ENCODE measurements at regions not wholly inside any gene's neighbourhood (a gene's known extent, or its start where the extent isn't known, plus 50 kb on each side); places are given as distances from the start of the nearest gene placed in this dataset.

DNA sequence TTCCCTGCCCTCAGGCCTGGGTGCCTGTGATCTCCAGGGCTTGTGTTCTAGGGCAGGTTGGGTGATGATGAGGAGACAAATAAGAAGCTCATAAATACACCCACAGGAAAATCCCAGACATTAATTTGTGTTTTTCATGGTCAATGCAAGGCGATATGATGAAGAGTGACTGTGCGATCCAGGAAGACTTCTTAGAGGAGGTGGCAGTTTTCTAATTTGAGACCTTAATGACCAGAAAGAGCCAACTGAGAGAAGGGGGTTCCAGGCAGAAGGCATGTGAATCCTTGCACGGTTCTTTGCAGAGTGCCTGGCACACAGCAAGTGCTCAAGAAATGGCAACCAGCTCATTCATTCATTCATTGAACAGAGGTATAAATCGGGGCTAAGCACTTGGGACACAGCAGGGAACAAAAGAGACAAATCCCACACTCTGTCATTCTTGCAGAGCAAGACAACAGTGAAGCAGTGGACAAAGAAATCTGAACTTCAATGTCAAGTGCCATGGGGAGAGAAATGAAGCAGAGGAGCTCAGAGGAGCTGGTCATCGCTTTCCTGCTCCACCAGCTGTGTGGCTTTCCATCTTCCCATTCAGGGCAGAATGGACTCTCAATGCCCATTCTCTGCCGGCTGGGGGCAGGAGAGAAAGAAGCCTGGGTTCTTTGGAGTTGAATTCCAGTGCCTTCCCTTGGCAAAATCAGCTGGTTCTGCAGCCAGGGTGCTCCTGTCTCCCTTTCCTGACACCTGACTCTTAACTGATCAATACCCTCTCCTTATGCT, 128.3 kb downstream of the AACS start:
- intact Hi-C loops (cut with DNase I), result no loop called here
- DNase-seq (ENCODE audit: missing footprints) (no peak), ATAC-seq (no peak)

DNA sequence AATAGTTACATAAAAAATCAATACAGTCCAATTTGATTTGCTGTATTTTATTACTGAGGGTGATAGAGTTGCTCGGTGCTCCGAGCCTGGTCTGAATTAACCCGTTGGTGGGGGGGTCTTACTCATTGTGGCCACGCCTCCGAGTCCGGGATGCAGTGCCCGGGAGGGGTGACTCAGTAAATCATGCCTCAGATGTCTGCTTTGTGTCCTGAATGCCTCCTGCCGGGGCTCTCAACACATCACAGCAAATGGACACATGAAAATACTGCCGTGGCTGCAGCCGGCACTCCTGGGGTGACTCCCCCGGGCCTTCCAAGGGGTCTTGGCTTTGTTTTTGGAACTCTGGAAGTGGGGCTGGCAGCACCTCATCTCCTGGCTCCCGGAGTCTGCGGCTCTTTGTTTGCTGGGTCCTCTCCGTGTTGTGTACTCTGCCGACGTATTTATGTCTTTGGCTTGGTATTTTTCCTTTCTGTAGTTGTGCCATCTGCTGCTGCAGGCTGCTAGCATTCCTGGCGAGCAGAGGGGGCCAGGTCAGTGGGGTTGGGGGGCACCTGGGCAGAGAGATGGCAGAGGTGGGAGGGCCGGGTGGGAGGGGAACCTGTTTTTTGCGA, 129.0 kb downstream of the AACS start:
- intact Hi-C loops (cut with DNase I), result no loop called here
- ATAC-seq (no peak), DNase-seq (ENCODE audit: missing footprints) (no peak)

DNA sequence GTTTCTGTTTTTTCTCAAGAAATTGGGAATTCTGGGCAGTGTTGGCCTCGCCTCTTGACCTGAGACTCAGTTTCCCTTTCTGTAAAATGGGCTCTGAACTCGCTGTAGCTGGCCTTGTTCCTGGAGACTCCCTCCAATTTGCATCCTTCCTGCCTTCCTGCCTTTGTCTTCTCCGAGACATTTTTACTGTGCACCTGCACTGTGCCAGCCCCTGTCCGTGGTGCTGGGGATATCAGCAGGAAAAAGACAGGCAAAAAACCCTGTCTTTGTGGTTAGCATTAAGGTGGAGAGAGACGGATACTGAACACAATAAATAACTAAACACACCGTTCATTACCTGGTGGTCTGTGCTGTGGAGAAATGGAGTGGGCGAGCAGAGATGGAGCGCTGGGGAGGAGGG, 129.8 kb downstream of the AACS start:
- DNase-seq (ENCODE audit: missing footprints) (no peak), ATAC-seq (no peak)
- intact Hi-C loops (cut with DNase I), result no loop called here

DNA sequence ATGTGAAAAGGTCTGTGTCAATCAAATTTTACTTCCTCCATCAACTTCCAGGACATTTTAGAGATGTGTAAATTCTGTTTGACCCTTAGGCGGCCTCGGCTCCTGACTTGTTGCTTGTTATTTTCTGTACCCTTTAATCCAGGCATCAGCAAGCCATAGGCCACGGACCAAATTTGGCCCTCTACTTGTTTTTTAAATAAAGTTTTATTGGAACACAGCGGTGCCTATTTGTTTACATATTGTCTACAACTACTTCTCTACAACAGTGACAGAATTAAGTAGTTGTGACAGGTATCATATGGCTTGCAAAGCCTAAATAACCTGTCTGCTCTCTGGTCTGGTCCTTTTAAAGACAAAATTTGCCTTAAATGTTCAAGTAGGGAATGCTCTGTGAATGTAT, 132.1 kb downstream of the AACS start:
- no peak for DNase-seq (ENCODE audit: missing footprints)
- intact Hi-C loops (cut with DNase I), result no loop called here
- no peak for ATAC-seq

DNA sequence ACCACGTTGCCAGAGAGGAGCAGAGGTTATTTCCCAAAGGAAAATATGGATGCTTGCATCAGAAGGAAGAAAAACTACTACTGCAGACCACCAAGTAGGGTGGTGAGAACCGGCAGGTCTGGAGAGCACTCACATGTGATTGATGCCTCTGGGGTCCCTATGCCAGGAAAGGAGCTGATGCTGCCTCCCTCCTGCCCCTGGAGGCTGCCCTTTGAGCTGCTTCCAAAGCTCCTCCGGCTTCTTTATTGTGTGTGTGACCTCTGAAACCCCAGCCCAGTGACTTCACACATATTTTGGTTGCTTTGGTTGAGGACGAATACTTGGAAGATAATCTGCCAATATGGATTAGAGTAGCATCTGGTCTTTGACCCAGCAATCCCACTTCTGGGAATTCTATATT, 133.4 kb downstream of the AACS start:
- intact Hi-C loops (cut with DNase I), result no loop called here
- no peak for ATAC-seq
- DNase-seq (ENCODE audit: missing footprints), result no peak

DNA sequence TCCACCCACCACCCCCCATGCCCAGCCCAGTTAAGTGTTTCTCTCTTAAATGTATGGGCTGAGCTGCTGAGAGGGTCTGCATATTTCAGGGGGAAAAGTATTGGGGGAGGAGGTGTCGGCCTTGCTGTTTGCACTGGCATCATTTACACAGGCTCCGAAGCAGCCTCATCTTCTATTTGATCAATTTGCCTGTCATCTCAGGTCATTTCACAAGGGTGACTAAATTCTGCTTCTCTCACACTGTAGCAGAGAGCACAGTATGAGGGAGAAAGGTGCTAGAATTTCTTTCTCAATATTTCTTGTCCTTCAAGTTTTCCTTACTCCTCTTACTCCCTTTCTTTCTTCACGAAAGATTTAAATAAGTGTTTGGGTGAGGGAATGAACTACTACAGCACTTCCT, 135.9 kb downstream of the AACS start:
- intact Hi-C loops (cut with DNase I), result no loop called here
- DNase-seq (ENCODE audit: missing footprints) (no peak), ATAC-seq (no peak)

DNA sequence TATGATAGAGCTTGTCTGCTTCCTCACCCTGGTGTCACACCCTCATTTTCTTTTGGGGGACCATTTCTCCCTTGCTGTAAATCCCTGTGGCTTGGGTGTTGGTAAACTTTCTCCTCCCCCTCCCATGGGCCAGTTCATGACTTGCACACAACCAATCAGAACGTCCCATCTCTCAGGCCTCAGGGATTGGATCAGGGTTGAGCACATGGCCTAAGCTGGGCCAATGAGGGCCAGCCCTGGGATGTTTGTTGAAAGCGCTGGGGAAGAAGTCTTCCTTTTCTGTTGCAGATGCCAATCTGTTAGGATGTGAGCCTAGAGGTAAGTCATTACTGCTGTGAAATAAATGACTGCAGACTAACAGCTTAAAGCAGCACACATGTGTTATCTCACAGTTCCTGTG, 136.7 kb downstream of the AACS start:
- ATAC-seq (no peak), DNase-seq (ENCODE audit: missing footprints) (no peak)
- intact Hi-C loops (cut with DNase I), result no loop called here

DNA sequence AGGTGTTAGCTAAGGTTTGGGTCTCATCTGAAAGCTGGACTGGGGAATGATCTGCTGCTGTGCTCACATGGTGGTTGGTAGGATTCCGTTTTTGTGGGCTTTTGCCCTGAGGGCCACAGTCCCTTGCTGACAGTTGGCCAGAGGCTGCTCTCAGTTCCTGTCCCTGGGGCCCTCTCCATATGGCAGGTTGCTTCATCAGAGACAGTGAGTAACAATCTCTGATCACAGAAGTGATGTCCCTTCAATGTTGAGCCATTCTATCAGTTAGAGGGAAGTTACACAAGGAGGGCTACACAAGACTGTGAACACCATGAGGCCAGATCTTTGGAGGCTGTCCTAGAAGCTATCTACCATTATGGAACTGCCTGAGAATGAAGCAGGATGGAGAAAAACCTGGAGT, 137.2 kb downstream of the AACS start:
- no peak for ATAC-seq
- no peak for DNase-seq (ENCODE audit: missing footprints)
- intact Hi-C loops (cut with DNase I), result no loop called here

DNA sequence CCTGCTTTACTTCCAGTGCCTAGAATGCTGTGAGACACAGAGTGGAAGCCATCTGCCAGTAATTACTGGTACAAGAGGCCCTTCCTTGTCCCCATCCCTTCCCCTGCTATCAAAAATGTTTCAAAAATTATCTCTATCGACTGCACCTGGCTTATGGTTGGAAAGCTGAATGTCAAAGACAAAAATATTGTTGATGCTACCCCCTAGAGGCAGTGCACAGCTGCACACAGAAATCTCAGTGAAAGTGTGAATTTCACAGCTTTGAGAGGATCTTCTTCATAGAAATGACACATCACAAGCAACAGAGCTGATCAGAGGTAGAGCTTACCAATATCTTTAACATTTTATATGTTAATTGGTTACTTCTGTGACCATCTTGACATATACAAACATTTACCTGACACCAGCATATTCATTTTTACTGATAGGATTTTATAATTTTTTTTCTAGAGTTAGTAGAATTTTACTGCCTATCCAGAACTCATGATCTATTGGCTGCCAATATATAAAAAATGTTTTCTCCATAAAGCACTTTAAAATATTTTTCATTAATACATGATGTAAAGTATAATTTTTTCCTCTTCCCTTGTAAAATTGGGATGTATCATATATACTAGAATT, 138.0 kb downstream of the AACS start:
- intact Hi-C loops (cut with DNase I), result no loop called here
- ATAC-seq (no peak), DNase-seq (ENCODE audit: missing footprints) (no peak)

DNA sequence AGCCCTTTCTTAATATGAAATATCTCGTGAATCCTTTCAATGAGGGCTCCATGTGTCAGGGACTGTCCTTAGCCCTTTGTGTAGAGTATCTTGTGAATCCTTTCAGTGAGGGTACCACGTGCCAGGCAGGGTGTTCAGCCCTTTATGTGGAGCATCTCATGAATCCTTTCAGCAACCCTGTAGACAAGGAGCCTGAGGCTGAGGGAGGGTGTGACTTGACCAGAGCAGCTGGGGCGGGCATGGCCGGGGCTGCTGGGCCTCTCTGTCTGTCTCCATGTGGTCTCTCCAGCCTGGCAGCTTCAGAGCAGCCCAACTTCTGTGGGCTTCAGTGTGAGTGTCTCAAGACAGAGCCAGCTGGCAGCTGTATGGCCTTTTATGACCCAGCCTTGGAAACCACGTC, 140.2 kb downstream of the AACS start:
- DNase-seq (ENCODE audit: missing footprints) (no peak), ATAC-seq (no peak)
- intact Hi-C loops (cut with DNase I), result no loop called here

DNA sequence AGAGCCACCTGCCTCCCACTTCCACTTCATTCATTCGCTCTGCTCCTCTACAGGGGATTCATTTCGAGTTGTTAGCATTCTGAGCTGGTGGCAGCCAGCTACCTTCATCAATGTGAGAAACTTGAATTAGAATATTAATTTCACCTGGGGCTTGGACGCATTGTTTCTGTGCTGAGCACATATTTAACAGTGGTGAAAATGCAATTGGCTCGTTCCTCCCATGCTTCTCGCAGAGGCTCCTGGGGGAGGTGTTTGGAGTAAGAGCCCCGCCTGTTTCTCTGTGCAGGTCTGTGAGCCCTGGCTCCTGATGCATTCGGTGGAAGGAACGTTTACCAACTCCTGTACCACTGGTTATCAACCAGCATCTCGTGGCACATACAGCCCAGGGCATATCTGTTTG, 141.5 kb downstream of the AACS start:
- DNase-seq (ENCODE audit: missing footprints), result no peak
- no peak for ATAC-seq
- intact Hi-C loops (cut with DNase I), result no loop called here

DNA sequence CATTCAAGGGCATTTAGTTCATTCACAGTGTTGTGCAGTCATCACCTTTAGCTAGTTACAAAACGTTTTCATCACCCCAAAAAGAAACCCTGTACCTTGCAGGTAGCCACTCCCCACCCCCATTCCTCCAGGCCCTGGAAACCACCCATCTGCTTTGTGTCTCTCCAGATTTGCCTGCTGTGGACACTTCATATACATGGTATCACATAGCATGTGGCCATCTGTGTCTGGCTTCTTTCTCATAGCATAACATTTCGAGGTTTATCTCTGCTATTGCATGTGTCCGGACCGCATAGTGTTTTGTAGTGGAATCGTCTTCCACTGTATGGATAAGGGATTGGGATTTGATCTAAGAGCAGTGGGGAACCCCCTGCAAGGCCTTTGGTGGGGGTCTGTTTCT, 143.1 kb downstream of the AACS start:
- no peak for ATAC-seq
- DNase-seq (ENCODE audit: missing footprints), result no peak
- intact Hi-C loops (cut with DNase I), result no loop called here

DNA sequence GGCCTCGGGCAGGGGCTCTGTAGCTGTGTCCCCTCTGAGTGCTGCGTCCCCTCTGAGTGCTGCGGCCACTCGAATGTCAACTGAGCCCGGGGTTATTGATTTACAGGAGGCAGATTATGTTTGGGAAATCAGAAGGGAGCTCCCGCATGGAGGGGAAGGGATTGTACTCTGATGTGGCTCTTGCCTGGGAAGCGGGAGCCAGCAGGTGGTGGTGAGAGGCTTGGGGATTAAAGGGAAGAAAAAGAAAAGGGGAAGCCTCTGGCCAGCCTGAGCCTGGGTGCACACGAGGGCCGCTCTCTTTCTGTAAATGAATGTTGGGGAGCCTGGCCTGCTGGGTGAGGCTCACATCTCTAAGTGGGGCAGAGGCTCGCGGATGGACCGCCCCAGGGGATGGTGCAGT, 143.7 kb downstream of the AACS start:
- DNase-seq (ENCODE audit: missing footprints) (no peak), ATAC-seq (no peak)
- intact Hi-C loops (cut with DNase I), result no loop called here

DNA sequence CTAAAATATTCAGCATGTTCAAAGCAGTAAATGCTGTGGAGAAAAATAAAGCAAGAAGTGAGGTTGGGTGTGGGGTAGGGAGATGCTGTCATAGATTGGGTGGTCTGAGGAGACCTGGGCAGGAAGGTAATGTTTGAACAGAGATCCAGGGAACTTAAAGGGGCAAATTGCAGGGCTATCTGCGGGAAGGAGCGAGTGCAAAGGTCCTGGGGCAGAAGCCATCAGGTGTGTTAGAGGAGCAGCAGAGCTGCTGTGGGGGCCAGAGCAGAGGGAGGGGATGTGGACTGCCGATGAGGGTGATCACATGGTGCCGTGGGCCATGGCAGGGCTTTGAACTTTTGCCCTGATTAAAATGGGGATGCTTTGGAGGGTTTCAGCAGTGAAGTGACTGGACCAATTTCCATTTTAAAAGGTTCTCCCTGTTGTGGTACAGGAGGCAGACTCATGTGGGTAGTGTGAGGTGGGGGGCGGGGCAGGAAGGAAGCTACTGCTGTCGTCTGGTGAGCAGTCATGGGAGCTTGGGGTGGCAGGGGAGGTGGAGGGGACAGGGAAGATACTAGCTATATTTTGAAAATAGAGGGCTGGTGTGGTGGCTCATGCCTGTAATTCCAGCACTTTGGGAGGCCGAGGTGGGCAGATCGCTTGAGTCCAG, 145.0 kb downstream of the AACS start:
- DNase-seq (ENCODE audit: missing footprints) (no peak), ATAC-seq (no peak)
- intact Hi-C loops (cut with DNase I), result no loop called here

DNA sequence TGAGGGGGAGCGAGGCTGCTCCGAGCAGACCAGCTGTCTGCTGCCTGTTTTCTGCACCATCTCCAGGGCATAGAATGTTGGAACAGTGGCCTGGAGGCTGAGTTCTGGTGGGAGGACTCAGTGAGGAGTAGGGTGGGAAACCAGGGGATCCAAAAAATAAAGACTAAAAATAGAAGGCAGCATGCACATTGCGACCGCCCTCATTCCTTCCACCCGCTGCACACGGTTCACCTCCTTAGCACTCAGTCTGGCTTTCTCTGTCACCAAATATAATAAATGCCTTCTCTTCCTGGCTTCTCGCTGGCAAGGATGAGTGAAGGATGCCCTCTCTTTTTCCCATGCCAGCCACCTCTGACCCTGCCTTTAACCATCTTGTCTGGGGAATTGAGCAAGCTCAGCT, 146.2 kb downstream of the AACS start:
- no peak for DNase-seq (ENCODE audit: missing footprints)
- ATAC-seq, result no peak
- intact Hi-C loops (cut with DNase I), result no loop called here

DNA sequence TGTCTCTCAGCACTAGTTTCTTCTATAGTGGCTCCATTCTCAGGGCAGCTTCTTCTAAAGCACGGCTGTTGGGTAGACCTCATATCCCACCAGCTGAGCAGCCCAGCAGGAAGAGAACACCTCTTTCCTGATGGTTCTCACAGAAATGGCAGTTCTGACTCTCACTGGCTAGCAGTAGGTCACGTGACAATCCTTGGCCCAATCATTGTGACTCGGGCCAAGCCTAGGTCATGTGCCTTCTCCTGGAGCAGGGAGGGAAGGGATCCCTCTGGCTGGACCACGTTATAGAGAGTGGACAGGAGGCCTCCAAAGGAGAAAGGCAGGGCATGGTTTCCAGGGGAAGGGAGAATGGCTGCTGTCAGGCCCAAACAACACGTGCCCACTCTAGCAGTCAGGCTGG, 149.1 kb downstream of the AACS start:
- intact Hi-C loops (cut with DNase I), result no loop called here
- DNase-seq (ENCODE audit: missing footprints) (no peak), ATAC-seq (no peak)

DNA sequence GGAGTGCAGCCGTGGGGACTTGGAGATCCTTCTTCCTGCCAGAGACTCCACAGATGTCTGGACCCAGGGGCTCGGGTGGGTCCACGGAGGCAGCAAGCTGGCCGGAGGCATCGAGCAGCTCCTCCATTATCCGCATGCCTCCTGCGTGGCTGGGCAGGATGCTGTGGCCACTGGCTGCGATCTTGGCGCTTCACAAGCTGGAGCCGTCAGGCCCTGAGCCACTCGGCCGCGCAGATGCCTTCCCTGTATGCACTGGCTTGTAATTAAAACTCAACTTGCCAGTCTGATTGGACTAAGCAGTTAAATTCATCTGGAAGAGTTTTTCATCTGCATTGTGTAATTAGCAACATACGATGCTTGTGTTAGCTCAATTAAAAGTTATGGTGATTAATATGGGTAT, 151.5 kb downstream of the AACS start:
- ATAC-seq, result no peak
- DNase-seq (ENCODE audit: missing footprints), result no peak
- intact Hi-C loops (cut with DNase I), result no loop called here

DNA sequence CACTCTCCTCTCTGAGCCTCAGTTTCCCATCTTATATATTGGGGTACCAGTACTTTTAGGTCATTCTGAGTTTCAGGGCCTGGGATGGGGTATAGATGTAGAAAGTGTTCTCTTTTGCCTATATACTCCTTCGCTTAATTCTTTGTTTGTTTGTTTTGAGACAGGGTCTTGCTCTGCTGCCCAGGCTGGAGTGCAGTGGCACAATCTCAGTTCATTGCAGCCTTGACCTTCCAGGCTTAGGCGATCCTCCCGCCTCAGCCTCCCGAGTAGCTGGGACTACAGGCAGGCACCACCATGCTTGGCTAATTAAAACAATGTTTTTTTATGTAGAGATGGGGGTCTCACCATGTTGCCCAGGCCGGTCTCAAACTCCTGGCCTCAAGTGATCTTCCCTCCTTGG, 152.1 kb downstream of the AACS start:
- intact Hi-C loops (cut with DNase I), result no loop called here
- no peak for DNase-seq (ENCODE audit: missing footprints)
- ATAC-seq, result no peak

DNA sequence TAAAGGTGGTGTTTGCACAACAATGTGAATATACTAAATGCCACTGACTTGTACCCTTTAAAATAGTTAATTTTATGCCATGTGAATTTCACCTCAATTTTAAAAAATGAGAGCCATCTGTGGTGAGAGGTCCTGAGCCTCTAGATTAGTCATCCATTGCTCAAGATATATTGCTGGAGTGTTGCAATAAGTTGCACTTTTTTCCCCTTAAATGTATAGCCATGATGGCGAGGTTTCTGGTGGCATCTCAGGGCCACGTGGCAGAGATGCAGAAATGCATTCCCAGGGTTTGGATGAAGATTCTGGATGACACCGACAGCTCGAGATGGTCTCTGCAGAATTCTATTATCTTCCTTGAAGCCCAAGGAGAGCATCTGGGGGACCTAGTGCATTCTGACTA, 153.7 kb downstream of the AACS start:
- no peak for DNase-seq (ENCODE audit: missing footprints)
- intact Hi-C loops (cut with DNase I), result no loop called here
- ATAC-seq, result no peak
